NCI-H146 (cell line): ENCODE measurements at regions not wholly inside any gene's neighbourhood (a gene's known extent, or its start where the extent isn't known, plus 50 kb on each side); places are given as distances from the start of the nearest gene placed in this dataset.

ENCODE experiments used
- DNase-seq: peaks from one replicate; lab custom pipeline; 2025; lab: John Stamatoyannopoulos, UW

GRCh38 chr18:77520767-77521166 is 271.1 kb downstream of the GALR1 start:
- no peak for DNase-seq

GRCh38 chr18:77522051-77522675 is 272.5 kb downstream of the GALR1 start:
- no peak for DNase-seq

GRCh38 chr18:77524909-77525308 is 275.3 kb downstream of the GALR1 start:
- DNase-seq = no peak

GRCh38 chr18:77526962-77527361 is 277.3 kb downstream of the GALR1 start:
- DNase-seq = no peak

GRCh38 chr18:77528872-77529271 is 279.2 kb downstream of the GALR1 start:
- no peak for DNase-seq

- DNase-seq = no peak
Measured at GRCh38 chr18:77529492-77530176, 280.0 kb downstream of the GALR1 start.

- no peak for DNase-seq
Measured at GRCh38 chr18:77530732-77531131, 281.1 kb downstream of the GALR1 start.

- DNase-seq = no peak
Measured at GRCh38 chr18:77539860-77540259, 290.2 kb downstream of the GALR1 start.

GRCh38 chr18:77544792-77545191 is 295.1 kb downstream of the GALR1 start:
- no peak for DNase-seq

- DNase-seq = peak; percentile 19
Measured at GRCh38 chr18:77547757-77548156, 298.1 kb downstream of the GALR1 start.

- DNase-seq = no peak
Measured at GRCh38 chr18:77548790-77549420, 299.3 kb downstream of the GALR1 start.

GRCh38 chr18:77550625-77551024 is 301.0 kb downstream of the GALR1 start:
- no peak for DNase-seq

GRCh38 chr18:77551055-77551454 is 301.4 kb downstream of the GALR1 start:
- DNase-seq = peak; percentile 31

- DNase-seq = no peak
Measured at GRCh38 chr18:77552945-77553344, 303.3 kb downstream of the GALR1 start.

- DNase-seq = no peak
Measured at GRCh38 chr18:77554061-77554460, 304.4 kb downstream of the GALR1 start.

- DNase-seq = no peak
Measured at GRCh38 chr18:77557046-77557587, 307.5 kb downstream of the GALR1 start.

GRCh38 chr18:77559274-77559910 is 309.7 kb downstream of the GALR1 start:
- DNase-seq = peak; percentile 50

GRCh38 chr18:77560341-77560992 is 310.8 kb downstream of the GALR1 start:
- DNase-seq = no peak

- DNase-seq = no peak
Measured at GRCh38 chr18:77566604-77567003, 317.0 kb downstream of the GALR1 start.

GRCh38 chr18:77567205-77567604 is 317.6 kb downstream of the GALR1 start:
- no peak for DNase-seq

GRCh38 chr18:77571743-77572142 is 322.1 kb downstream of the GALR1 start:
- DNase-seq = no peak

GRCh38 chr18:77572537-77572936 is 322.9 kb downstream of the GALR1 start:
- DNase-seq = no peak
